Ureter (tissue), 1 donor: ENCODE measurements at regions not wholly inside any gene's neighbourhood (a gene's known extent, or its start where the extent isn't known, plus 50 kb on each side); places are given as distances from the start of the nearest gene placed in this dataset.
"Not testable (repeated sequence)": the region's sequence is repeated elsewhere in the genome, so short reads cannot be mapped to it uniquely, and the experiment has no call there.

ENCODE experiments used
- DNase-seq: peaks from one replicate; pipeline ENCODE4 v3.0.0-alpha.2; 2020; ENCODE audit warnings: low spot score
- donor health status: DM: yes; HTN: yes; CAD: no.

GRCh38 chr17:33901085-33901484 lies 354.0 kb upstream of the CCL2 start:
- no peak for DNase-seq

- no peak for DNase-seq
These were observed 352.1 kb upstream of the CCL2 start for GRCh38 chr17:33902901-33903449.

- DNase-seq = no peak
These were observed 350.6 kb upstream of the CCL2 start for GRCh38 chr17:33904476-33904875.

- no peak for DNase-seq
These were observed 349.7 kb upstream of the CCL2 start for GRCh38 chr17:33905338-33905800.

GRCh38 chr17:33908363-33909064 lies 346.6 kb upstream of the CCL2 start:
- no peak for DNase-seq

GRCh38 chr17:33910200-33910857 lies 344.8 kb upstream of the CCL2 start:
- DNase-seq = no peak

GRCh38 chr17:33914125-33914524 lies 341.0 kb upstream of the CCL2 start:
- no peak for DNase-seq

GRCh38 chr17:33922971-33923370 lies 332.1 kb upstream of the CCL2 start:
- no peak for DNase-seq

- DNase-seq = no peak
These were observed 331.0 kb upstream of the CCL2 start for GRCh38 chr17:33924104-33924503.

- no peak for DNase-seq
These were observed 329.4 kb upstream of the CCL2 start for GRCh38 chr17:33925649-33926048.

GRCh38 chr17:33927732-33928133 lies 327.4 kb upstream of the CCL2 start:
- DNase-seq = no peak

GRCh38 chr17:33929181-33929724 lies 325.8 kb upstream of the CCL2 start:
- DNase-seq = no peak

- not testable (repeated sequence) for DNase-seq
These were observed 323.8 kb upstream of the CCL2 start for GRCh38 chr17:33931148-33931814.

GRCh38 chr17:33932996-33933395 lies 322.1 kb upstream of the CCL2 start:
- DNase-seq = no peak

GRCh38 chr17:33933576-33933975 lies 321.5 kb upstream of the CCL2 start:
- no peak for DNase-seq

- no peak for DNase-seq
These were observed 320.4 kb upstream of the CCL2 start for GRCh38 chr17:33934696-33935095.

- DNase-seq = no peak
These were observed 319.3 kb upstream of the CCL2 start for GRCh38 chr17:33935822-33936221.

- DNase-seq = no peak
These were observed 318.3 kb upstream of the CCL2 start for GRCh38 chr17:33936764-33937163.

- no peak for DNase-seq
These were observed 315.1 kb upstream of the CCL2 start for GRCh38 chr17:33939959-33940358.

GRCh38 chr17:33940769-33941370 lies 314.2 kb upstream of the CCL2 start:
- no peak for DNase-seq

GRCh38 chr17:33941744-33942143 lies 313.3 kb upstream of the CCL2 start:
- DNase-seq = no peak

- no peak for DNase-seq
These were observed 312.7 kb upstream of the CCL2 start for GRCh38 chr17:33942414-33942813.
